ENCODE measurements at regions not wholly inside any gene's neighbourhood (a gene's known extent, or its start where the extent isn't known, plus 50 kb on each side); places are given as distances from the start of the nearest gene placed in this dataset.

GRCh38 chr15:97567411-97567810 is 393.1 kb upstream of the ARRDC4 start:
- H3K4me3 ChIP-seq (ENCODE audit: low read depth, low read length), result no peak overlapping the region
- POLR2A ChIA-PET, result no interaction called here
- no peak overlapping the region for H3K27ac ChIP-seq (ENCODE audit: extremely low read depth, low read depth, low read length)
- TF ChIP-seq, protein P1, sequence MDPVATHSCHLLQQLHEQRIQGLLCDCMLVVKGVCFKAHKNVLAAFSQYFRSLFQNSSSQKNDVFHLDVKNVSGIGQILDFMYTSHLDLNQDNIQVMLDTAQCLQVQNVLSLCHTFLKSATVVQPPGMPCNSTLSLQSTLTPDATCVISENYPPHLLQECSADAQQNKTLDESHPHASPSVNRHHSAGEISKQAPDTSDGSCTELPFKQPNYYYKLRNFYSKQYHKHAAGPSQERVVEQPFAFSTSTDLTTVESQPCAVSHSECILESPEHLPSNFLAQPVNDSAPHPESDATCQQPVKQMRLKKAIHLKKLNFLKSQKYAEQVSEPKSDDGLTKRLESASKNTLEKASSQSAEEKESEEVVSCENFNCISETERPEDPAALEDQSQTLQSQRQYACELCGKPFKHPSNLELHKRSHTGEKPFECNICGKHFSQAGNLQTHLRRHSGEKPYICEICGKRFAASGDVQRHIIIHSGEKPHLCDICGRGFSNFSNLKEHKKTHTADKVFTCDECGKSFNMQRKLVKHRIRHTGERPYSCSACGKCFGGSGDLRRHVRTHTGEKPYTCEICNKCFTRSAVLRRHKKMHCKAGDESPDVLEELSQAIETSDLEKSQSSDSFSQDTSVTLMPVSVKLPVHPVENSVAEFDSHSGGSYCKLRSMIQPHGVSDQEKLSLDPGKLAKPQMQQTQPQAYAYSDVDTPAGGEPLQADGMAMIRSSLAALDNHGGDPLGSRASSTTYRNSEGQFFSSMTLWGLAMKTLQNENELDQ (tag by site-specific recombination; IDR thresholded peaks at IDR 0.05; ENCODE audit: low read depth), result no peak
- TF ChIP-seq BCL11B (tag by site-specific recombination; IDR thresholded peaks at IDR 0.05; ENCODE audit: low read depth), result no peak
- no peak for TF ChIP-seq ZNF341 (tag by site-specific recombination; IDR thresholded peaks at IDR 0.05; ENCODE audit: low read depth)
- TF ChIP-seq ZNF670 (tag by site-specific recombination; IDR thresholded peaks at IDR 0.05; ENCODE audit: low read depth), result no peak
- TF ChIP-seq ZNF19 (tag by site-specific recombination; IDR thresholded peaks at IDR 0.05; ENCODE audit: low read depth), result no peak
- TF ChIP-seq YY1 (tag by site-specific recombination; IDR thresholded peaks at IDR 0.05), result no peak
- no peak for TF ChIP-seq BCL11A (tag by site-specific recombination; IDR thresholded peaks at IDR 0.05; ENCODE audit: low read depth)
- no peak for TF ChIP-seq ZNF114 (tag by site-specific recombination; IDR thresholded peaks at IDR 0.05)
- TF ChIP-seq ZNF549 (tag by site-specific recombination; IDR thresholded peaks at IDR 0.05), result no peak
- no peak for TF ChIP-seq YY2 (tag by site-specific recombination; IDR thresholded peaks at IDR 0.05)
- no peak for TF ChIP-seq ZNF157 (tag by site-specific recombination; IDR thresholded peaks at IDR 0.05)
- no peak for TF ChIP-seq ZIC2 (tag by site-specific recombination; IDR thresholded peaks at IDR 0.05)
- TF ChIP-seq ZNF426 (tag by site-specific recombination; IDR thresholded peaks at IDR 0.05), result no peak
- TF ChIP-seq PBX3 (CRISPR knock-in tag; IDR thresholded peaks at IDR 0.05), result no peak
- no peak for TF ChIP-seq TCF7L2 (IDR thresholded peaks at IDR 0.05; ENCODE audit: borderline replicate concordance, low read depth, low read length)
- TF ChIP-seq GLIS1 (tag by site-specific recombination; IDR thresholded peaks at IDR 0.05), result no peak
- no peak for TF ChIP-seq ZNF214 (tag by site-specific recombination; IDR thresholded peaks at IDR 0.05; ENCODE audit: borderline replicate concordance)
- TF ChIP-seq SP7 (tag by site-specific recombination; IDR thresholded peaks at IDR 0.05), result no peak
- TF ChIP-seq MYNN (tag by site-specific recombination; IDR thresholded peaks at IDR 0.05; ENCODE audit: borderline replicate concordance), result no peak
- TF ChIP-seq KLF10 (tag by site-specific recombination; IDR thresholded peaks at IDR 0.05), result no peak
- H3K9me3 ChIP-seq (ENCODE audit: control insufficient read depth, insufficient read depth, low read depth, low read length), result no peaks in the 10 kb centered on the region
- no peaks in the 10 kb centered on the region for H3K36me3 ChIP-seq (ENCODE audit: control insufficient read depth in 2 of 2, insufficient read depth in 1 of 2, low read length in 2 of 2)
- CTCF ChIA-PET, result interaction anchor here (0.7 kb wide), 1 partner anchor 664 kb away, joined by 3 read pairs; no protein-coding TSS in a partner anchor
- H3K4me1 ChIP-seq (ENCODE audit: control insufficient read depth, insufficient read depth, low read length), result 0 out of 2 replicates have a peak, but pooled peaks cover 2% of the 10 kb centered on the region

GRCh38 chr15:97576929-97577645 is 383.4 kb upstream of the ARRDC4 start:
- POLR2A ChIA-PET, result no interaction called here

More at GRCh38 chr15:97576929-97577645, 383.4 kb upstream of the ARRDC4 start:
- Histone ChIP-seq H3K9me3 (ENCODE audit: control insufficient read depth, insufficient read depth, low read depth, low read length) (no peaks in the 10 kb centered on the region), H3K36me3 (ENCODE audit: control insufficient read depth in 2 of 2, insufficient read depth in 1 of 2, low read length in 2 of 2) (no peaks in the 10 kb centered on the region), H3K4me1 (ENCODE audit: control insufficient read depth, insufficient read depth, low read length) (no peaks in the 10 kb centered on the region), H3K27ac (ENCODE audit: extremely low read depth, low read depth, low read length) (no peak overlapping the region), H3K4me3 (ENCODE audit: low read depth, low read length) (no peak overlapping the region)
- TF ChIP-seq ZNF248 (tag by site-specific recombination; IDR thresholded peaks at IDR 0.05) (no peak), ZNF148 (tag by site-specific recombination; IDR thresholded peaks at IDR 0.05; ENCODE audit: borderline replicate concordance) (no peak), ZNF768 (tag by site-specific recombination; IDR thresholded peaks at IDR 0.05) (no peak)
- CTCF ChIA-PET, result interaction anchor here (0.6 to 0.7 kb wide), 2 partner anchors 12 to 17 kb away, joined by 3 to 6 read pairs; no protein-coding TSS in a partner anchor

All from HEK293 (cell line).